HG02870 (cell line): ENCODE measurements at regions not wholly inside any gene's neighbourhood (a gene's known extent, or its start where the extent isn't known, plus 50 kb on each side); places are given as distances from the start of the nearest gene placed in this dataset.
"Not testable (repeated sequence)": the region's sequence is repeated elsewhere in the genome, so short reads cannot be mapped to it uniquely, and the experiment has no call there.

ENCODE experiments used
- ATAC-seq: cut with Tn5 transposase; IDR thresholded peaks from one replicate; pipeline ENCODE4 v1.9.1; 2021; ENCODE audit warnings: mild to moderate bottlenecking, moderate library complexity; ENCODE audit not compliant: unreplicated experiment

DNA sequence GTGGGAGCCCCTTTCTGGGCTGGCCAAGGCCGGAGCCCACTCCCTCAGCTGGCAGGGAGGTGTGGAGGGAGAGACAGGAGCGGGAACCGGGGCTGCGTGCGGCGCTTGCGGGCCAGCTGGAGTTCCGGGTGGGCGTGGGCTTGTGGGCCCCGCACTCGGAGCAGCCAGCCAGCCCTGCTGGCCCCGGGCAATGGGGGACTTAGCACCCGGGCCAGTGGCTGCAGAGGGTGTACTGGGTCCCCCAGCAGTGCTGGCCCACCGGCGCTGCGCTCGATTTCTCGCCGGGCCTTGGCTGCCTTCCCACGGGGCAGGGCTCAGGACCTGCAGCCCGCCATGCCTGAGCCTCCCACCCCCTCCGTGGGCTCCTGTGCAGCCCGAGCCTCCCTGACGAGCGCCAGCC is 1082.5 kb downstream of the PCDH17 start:
- not testable (repeated sequence) for ATAC-seq

- ATAC-seq: no peak
These were observed 1089.7 kb downstream of the PCDH17 start for GRCh38 chr13:58721273-58721672.

DNA sequence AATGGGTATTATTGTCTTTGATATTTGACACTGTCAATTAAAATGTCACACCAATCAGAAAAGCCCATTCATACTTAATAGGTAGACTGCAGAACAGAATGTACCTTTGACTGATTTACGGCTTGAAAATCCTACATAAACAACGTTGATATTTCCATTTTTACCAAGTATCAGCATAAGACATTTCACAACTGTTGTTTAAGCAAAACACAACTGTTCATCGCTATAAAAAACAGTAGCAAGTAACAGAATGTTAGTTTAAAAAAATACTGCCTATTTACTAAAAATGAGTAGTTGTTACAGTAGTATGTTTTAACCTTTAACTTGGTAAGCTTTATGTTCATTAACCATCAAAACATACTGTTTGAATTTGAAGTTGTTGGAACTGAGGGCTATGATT is 1096.6 kb downstream of the PCDH17 start:
- ATAC-seq: no peak

GRCh38 chr13:58729361-58729760 is 1097.8 kb downstream of the PCDH17 start:
- ATAC-seq: no peak

GRCh38 chr13:58744686-58745085 is 1113.1 kb downstream of the PCDH17 start:
- no peak for ATAC-seq

- ATAC-seq: no peak
These were observed 1136.0 kb downstream of the PCDH17 start for GRCh38 chr13:58767566-58767965.

DNA sequence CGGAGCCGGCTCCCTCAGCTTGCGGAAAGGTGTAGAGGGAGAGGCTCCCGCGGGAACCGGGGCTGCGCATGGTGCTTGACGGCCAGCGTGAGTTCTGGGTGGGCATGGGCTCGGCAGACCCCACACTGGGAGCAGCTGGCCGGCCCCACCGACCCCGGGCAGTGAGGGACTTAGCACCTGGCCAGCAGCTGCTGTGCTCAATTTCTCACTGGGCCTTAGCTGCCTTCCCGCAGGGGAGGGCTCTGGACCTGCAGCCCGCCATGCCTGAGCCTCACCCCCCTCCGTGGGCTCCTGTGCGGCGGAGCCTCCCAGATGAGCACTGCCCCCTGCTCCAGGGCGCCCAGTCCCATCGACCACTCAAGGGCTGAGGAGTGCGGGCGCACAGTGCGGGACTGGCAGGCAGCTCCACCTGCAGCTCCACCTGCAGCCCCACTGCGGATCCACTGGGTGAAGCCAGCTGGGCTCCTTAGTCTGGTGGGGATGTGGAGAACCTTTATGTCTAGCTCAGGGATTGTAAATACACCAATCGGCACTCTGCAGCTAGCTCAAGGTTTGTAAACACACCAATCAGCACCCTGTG is 1141.8 kb downstream of the PCDH17 start:
- no peak for ATAC-seq

DNA sequence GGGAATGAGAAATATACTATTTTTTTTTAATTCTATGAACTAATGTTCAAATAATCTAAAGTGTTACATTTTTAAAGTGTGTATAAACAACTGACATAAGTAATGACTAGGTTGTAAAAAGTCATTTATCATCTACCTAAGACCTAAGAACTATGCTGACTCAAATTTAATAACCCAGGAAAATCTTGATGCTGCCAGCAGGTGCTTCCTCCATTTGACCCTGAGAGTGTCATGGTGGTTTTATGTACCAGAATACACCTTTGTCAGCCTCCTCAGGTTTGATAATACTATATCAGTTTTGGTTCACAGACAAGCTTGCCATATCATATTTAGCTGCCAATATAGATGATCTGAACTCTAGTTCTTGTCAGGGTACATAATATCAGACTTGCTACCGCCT is 1151.2 kb downstream of the PCDH17 start:
- no peak for ATAC-seq

DNA sequence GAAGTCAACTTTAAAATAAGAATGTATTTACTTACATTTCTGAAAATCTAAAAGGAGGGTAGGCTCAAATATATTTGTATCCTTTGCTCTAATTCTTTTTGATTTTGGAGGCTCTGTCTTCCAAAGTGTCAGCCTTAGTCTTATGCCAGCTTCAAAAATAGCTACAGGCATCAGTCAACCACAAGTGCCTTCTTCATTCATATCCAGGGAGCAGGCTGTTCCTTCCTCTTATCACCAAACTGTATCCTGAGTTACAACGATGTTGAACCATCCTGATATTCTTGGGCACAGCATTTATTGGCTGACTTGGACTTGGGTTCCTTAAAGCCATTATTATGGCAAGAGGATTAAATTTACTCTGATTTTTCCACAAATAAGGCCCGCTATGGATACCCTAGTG is 1161.3 kb downstream of the PCDH17 start:
- no peak for ATAC-seq

DNA sequence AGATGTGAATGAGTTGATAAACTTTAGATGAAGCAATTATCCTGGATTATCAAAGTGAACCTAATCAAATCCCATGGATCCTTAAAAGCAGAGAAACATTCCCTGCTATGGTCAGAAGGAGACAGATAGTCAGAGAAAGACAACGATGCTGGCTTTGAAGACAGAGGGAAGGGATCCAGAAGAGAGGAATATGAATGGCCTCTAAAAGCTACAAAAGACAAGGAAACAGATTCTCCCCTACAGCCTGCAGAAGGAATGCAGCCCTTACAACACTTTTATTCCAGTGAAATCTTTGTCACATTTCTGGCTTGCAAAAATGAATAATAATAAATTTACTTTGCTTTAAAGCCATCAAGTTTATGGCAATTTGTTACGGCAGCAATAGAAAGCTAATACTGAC is 1164.2 kb downstream of the PCDH17 start:
- ATAC-seq: no peak

- ATAC-seq: no peak
These were observed 1173.3 kb downstream of the PCDH17 start for GRCh38 chr13:58804832-58805231.

GRCh38 chr13:58806401-58806800 is 1174.9 kb downstream of the PCDH17 start:
- no peak for ATAC-seq

GRCh38 chr13:58823701-58824100 is 1192.2 kb downstream of the PCDH17 start:
- no peak for ATAC-seq

DNA sequence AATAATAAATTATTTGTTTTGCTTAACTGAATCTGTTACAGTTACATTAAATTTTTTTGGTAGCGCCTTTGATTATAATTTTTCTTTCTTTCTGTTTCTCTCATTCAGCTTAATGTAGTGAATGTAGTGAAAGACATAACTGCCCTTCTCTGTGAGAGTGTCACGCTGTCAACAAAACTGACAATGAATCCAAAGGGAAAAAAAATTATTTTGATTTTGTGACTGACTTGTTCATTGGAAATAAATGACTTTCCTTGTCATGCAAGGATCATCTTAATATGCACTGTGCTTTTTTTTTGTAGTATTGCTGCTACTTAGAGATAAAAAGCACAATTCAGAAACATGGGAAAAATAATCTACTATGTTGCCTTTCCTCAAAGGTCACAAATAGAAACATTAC is 1196.4 kb downstream of the PCDH17 start:
- no peak for ATAC-seq

DNA sequence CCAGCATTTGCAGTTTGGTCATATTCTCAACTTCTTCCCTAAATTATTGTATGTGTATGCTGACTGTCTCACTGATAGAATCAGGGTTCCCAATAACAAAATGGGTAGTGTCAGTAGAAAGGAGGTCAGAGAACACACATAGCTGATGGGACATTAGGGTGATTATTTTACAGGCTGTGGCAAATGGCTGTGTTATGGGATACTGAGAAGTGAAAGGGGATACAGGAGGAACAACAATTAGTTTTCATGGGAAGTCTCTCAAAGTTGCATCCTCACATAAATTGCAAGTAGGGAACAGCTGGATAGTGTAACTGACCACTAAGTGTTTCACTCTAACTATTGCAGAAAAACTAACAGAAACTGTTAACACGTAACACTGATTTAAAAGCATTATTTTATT is 1199.3 kb downstream of the PCDH17 start:
- ATAC-seq: no peak

DNA sequence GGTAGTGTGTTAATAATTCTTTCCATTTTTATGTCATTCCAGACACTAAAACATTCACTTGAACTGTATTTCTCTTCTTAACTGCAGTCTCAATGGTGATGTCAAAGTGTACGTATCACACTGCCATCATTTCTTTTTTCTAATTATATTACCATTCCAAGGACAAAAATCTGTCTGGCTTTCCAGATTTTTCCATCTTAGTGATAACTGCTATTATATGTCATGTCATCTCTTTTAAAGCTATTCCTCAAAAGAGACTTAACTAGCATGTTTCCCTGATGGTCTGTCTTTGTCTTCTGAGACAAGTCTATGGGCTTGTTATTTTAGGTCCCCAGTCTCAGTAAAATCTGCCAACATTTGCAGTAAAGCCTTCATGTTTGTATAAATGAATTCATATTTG is 1207.1 kb downstream of the PCDH17 start:
- ATAC-seq: no peak

- ATAC-seq: no peak
These were observed 1211.5 kb downstream of the PCDH17 start for GRCh38 chr13:58843071-58843470.

DNA sequence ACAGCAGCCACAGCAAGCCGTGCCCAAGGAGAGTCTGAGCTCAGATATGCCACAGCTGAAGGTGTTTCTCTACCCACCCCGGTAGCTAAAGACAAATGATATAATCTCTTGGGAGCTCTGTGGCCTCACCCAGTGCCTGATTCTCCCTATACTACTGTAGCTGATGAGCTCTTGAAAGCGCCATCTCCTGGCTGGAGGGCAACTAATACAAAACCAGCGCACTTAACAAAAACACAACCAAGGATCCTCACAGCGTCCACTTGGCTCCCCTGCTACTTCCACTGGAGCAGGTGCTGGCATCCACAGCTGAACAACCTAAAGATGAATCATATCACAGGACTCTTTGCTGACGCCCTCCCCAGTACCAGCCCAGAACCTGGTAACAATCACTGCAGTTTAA is 1212.0 kb downstream of the PCDH17 start:
- ATAC-seq: no peak

- no peak for ATAC-seq
These were observed 1218.6 kb downstream of the PCDH17 start for GRCh38 chr13:58850161-58850560.

GRCh38 chr13:58852076-58852475 is 1220.5 kb downstream of the PCDH17 start:
- no peak for ATAC-seq

- ATAC-seq: no peak
These were observed 1223.7 kb downstream of the PCDH17 start for GRCh38 chr13:58855283-58855682.

GRCh38 chr13:58858870-58859371 is 1227.4 kb downstream of the PCDH17 start:
- no peak for ATAC-seq

- ATAC-seq: no peak
These were observed 1233.7 kb downstream of the PCDH17 start for GRCh38 chr13:58865286-58865685.
